ENCODE measurements at regions not wholly inside any gene's neighbourhood (a gene's known extent, or its start where the extent isn't known, plus 50 kb on each side); places are given as distances from the start of the nearest gene placed in this dataset.

DNA sequence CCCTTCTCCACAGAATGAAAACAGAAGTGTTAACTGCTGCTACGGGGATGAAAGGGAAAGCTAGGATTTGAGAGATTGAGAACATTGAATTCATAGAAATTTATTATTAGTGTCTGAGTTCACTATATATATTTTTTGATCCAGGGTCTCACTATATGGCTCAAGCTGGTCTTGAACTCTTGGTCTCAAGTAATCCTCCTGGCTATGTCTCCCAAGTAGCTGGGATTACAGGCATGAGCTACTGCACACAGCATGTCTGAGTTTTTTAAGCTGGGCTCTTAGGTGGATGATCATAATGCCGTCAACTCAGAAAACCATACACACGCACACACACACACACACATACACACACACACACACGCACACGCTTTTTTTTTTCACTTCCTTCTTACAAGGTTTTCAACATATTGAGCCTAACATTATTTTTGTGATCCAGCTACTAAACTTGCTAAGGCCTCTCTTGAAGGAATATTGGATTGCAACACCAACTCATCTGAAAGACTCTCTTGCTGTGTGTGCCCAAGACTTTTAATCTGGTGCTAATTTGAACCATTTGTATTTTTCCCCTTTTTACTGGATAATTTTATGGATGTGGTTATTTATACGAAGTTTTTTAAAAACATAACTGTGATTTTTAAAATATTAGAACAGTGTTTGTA, 1045.4 kb downstream of the DTWD2 start:
- no peak for DNase-seq (ENCODE audit: low spot score)

DNA sequence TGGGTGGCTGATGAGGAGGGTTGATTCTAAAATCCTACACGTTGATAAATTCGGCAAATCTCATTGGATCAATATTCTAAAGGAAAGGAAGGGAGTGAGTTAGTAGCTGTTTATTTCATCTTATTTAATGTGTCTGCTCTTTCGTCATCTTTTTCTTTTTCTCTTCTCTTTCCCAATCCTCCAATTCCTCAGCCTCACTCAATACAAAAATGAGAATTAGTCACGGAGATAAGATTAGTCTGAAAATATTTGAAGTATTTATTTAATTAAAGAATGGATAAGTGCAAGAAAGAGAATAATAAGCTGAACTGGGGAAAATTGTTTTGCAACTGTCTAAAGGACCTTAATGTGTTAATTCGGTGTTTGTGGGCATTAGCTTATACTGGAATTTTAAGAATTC, 1095.1 kb downstream of the DTWD2 start:
- DNase-seq (ENCODE audit: low spot score): no peak

- no peak for DNase-seq (ENCODE audit: low spot score)
Observed at GRCh38 chr5:117892360-117892759, 1096.0 kb downstream of the DTWD2 start.

GRCh38 chr5:117889596-117889995, 1098.8 kb downstream of the DTWD2 start:
- DNase-seq (ENCODE audit: low spot score): no peak

DNA sequence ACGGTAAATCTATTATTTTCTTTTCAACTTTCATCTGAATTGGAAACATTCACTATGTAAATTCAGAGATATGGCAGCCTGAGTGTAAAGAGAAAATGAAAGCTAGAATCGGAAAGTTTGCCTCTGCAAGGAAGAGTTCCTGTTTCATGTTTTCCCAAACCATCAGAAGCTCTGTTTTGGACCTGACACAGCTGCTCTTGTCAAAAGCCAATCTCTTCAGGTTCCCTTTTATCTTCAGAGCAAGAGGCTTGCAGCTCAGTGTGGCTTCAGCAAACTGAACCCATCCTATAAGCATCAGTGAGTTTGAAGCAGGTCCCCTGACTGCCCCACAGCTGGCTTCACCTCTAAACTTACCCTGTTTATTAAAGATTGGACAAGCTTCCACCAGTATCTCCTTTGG, 1099.7 kb downstream of the DTWD2 start:
- DNase-seq (ENCODE audit: low spot score): no peak

DNA sequence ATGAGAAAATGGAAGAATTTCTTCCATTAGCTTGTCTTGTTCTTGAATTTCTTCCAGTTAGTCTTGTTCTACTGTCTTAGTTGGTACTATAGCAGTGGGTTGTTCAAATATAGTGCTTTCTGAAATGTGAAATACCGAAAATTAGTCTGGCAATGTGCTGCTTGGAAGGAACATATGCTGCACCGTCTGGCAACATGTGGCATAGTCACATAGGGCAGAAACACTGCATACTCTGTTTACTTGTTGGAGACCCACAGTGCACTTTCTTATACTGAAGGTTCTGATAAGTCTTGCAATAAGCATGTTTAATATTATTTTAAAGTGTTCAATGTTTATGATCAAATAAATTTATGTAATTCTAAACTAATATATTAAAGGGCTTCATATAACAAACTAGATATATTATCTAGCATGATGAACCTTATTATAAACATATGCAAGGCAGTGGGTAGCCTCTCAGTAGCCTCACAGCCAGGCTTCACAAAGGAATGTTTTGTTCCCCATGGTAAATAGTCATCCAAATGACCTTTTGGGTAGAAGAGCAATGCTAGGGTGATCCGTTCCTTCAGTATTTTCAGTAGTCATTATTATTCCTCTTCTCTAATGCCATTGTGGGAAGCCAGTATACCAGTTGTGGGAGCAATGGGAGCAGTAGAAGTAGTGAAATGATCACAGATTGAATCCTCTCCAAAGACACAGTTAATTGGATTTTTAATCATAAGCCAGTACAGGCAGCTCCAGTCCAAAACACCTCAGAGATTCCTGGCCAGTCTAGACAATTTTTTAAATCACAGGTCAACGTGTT, 1106.7 kb downstream of the DTWD2 start:
- DNase-seq (ENCODE audit: low spot score): no peak

DNA sequence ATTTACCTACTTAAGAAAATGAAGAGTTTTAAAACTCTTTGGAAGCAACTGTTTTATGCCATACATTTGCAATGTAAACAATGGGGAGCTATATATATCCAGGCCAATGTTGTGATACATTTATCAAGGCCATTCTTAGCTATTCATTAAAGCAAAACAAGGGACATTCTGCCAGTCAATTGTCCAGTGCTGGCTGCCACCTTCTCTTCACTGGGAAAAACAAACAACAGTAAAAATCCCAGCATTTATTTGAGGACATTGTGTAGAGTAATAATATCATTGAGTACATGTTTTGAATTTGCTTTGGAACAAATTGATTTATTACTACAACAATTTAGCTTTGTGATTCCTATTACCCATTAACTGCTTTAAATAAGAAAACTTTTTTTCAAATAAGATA, 1107.4 kb downstream of the DTWD2 start:
- DNase-seq (ENCODE audit: low spot score): no peak

- no peak for DNase-seq (ENCODE audit: low spot score)
Observed at GRCh38 chr5:117877731-117878130, 1110.6 kb downstream of the DTWD2 start.

DNA sequence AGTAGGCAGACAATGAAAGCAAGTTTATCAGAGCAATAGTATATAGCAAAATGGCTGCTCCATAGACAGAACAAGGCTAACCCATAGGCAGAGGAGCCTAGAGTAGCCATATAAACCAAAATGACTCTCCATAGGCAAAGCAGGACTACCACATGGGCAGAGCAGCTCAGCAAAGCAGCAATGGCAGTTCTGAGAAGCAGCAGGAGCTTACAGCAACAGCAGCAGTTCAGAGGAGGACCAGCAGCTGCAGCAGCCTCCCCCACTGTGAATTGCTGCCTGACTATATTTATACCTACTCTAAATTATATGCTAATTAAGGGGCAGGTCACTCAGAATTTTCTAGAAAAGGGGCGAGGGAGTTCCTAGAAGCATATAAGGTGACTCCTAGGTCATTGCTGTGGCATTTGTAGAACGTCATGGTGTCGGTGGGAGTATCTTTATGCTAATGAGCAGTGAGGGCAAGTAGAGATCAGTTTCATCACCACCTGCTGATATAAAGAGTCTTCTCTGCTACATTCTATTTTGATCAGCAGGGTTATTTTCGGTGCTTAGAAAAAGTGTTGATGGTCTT, 1115.5 kb downstream of the DTWD2 start:
- DNase-seq (ENCODE audit: low spot score): no peak

DNA sequence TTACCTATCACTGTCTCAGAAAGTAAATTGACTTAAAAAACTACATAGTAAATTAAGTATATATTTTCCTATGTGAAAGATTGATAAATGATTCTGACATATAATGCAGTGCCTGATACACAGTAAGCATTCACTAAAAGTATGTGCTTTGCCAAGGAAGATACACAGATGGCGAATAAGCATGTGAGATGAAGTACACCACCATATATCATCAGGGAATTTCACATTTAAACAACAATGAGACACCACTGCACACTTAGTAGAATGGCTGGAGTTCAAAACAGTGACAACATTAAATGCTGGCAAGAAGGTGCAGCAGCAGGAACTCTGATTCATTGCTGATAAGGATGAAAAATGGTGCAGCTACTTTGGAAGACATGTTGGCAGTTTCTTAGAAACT, 1118.8 kb downstream of the DTWD2 start:
- no peak for DNase-seq (ENCODE audit: low spot score)

- DNase-seq (ENCODE audit: low spot score): no peak
Observed at GRCh38 chr5:117863586-117864296, 1124.6 kb downstream of the DTWD2 start.

- no peak for DNase-seq (ENCODE audit: low spot score)
Observed at GRCh38 chr5:117860550-117860949, 1127.8 kb downstream of the DTWD2 start.

DNA sequence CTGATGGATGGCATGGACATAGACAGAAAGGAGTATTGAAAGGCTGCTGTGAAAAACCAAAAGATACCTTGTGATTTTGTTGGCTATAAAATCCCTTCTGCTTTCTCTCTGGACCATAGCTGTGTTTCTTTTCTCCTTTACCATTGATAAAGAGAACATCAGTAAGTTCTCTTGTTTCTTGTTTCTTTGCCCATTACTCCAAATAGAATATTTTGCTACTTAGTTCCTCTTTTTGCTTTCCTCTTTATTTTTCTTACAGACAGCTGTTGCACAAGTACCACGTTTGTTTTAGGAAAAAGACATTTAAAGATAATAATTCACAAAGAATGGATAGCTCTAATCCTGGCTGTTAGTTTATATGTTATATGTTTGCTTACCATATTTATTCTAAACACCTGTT, 1129.2 kb downstream of the DTWD2 start:
- no peak for DNase-seq (ENCODE audit: low spot score)

DNA sequence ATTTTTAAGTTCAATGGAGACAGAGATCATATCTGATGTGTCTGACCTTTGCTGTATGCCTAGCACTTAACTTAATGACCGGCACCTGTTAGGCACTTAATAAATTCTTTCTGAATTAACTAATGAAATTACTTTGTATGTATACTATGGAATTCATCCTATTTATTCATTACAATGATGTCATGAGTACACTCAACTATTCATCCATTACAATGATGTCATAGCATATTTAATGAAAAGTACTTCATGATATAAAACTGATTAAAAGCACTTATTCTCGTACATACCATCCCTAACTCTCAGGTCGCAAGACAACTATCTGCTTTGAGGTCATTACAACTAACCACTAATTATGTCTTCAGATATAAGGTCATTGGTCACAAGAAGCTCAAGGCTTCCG, 1131.6 kb downstream of the DTWD2 start:
- no peak for DNase-seq (ENCODE audit: low spot score)

- no peak for DNase-seq (ENCODE audit: low spot score)
Observed at GRCh38 chr5:117837786-117838185, 1150.6 kb downstream of the DTWD2 start.

DNA sequence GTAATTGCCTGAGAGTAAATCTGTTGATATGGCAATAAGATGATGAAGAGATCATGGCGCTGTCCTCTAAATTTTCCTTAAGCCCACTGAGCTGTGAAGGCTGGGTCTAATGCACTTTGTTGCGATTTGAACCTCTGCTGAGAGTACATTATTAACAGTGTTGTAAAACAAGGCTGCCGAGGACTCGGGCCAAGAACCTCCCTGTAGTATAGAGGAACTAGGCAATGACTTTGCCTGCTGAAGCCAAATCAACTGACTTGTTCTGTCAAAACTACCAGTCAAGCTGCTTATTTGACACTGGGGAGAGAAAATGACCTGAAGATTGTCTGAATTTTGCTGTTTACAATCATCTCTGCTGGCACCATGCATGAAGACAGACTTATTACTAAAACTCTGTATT, 1154.7 kb downstream of the DTWD2 start:
- no peak for DNase-seq (ENCODE audit: low spot score)

- no peak for DNase-seq (ENCODE audit: low spot score)
Observed at GRCh38 chr5:117829646-117830045, 1158.7 kb downstream of the DTWD2 start.

DNA sequence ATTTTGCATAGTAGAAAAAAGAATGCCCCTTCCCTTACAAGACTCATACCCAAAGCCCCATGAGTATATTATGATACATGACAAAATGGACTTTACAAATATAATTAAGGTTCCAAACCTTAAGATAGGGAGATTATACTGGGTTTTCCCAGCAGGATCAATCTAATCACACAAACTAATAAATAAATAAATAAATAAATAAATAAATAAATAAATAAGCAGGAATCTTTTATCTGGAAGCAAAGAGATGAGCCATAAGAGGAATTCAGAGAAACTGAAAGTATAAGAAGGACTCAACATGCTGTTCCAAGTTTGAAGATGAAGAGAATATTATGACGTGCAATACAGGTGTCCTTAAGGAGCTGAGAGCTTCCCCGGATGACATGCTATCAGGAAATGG, 1174.5 kb downstream of the DTWD2 start:
- no peak for DNase-seq (ENCODE audit: low spot score)

DNA sequence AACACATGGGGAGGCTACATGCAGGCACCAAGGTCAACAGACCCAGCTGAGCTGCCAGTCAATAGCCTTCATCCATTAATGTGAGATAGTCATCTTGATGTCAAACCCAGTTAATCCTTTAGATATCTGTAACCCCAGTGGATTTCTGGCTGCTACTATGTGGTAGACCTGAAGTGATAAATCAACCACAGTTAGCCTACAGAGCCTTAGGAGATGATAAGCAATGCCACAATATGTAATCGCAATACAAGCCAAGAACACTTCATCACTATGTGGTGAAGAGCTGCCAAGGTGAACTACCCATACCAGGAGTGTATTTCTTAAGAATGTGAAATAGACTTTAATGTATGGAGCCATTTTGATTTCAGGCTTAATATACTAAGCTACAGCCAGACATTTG, 1175.5 kb downstream of the DTWD2 start:
- no peak for DNase-seq (ENCODE audit: low spot score)

DNA sequence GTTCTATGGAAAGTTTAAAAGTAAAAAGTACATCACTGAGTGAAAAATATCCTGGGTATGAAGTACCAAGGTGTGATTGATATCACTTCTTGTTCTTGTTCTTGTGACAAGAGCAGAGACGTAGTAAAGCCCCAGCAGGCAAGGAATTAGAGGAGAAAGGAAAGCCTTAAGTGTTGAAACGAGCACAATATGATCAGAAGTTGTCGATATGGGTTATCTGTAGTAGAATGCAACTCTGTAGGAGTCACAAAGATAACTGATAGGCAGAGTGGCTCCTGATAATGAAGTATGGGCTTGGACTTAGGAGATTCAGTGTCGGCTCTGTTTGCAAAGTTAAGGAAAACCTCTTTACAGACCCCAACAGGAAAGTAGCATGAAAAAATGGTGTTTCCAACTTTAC, 1179.1 kb downstream of the DTWD2 start:
- no peak for DNase-seq (ENCODE audit: low spot score)

- no peak for DNase-seq (ENCODE audit: low spot score)
Observed at GRCh38 chr5:117805058-117805457, 1183.3 kb downstream of the DTWD2 start.

- no peak for DNase-seq (ENCODE audit: low spot score)
Observed at GRCh38 chr5:117803533-117803932, 1184.8 kb downstream of the DTWD2 start.

GRCh38 chr5:117801583-117801982, 1186.8 kb downstream of the DTWD2 start:
- no peak for DNase-seq (ENCODE audit: low spot score)
